ENCODE measurements at regions not wholly inside any gene's neighbourhood (a gene's known extent, or its start where the extent isn't known, plus 50 kb on each side); places are given as distances from the start of the nearest gene placed in this dataset.
"Not testable (repeated sequence)": the region's sequence is repeated elsewhere in the genome, so short reads cannot be mapped to it uniquely, and the experiment has no call there.

DNA sequence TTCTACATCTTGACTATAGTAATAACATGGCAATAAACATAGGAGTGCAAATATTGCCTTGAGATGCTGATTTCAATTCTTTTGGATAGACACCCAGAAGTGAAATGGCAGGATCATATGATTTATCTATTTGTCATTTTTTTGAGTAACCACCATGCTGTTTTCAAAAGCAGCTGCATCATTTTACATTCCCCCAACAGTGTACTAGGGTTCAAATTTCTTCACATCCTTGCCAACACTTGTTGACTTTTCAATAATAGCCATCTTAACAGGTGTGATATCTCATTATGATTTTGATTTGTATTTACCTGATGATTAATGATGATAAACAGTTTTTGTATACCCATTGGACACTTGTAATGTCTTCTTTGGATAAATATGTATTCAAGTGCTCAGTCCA is 90.8 kb downstream of the STRADB start:
- ChIA-PET CTCF (no interaction called here), POLR2A (no interaction called here)
- DNase-seq (ENCODE audit: extremely low spot score): no peak
- no peak for TF ChIP-seq CTCF (IDR thresholded peaks at IDR 0.05; ENCODE audit: control extremely low read depth, extremely low read depth, low read depth, missing control alignments)

GRCh38 chr2:201539271-201539670 is 87.7 kb downstream of the STRADB start:
- DNase-seq (ENCODE audit: extremely low spot score); POLR2A ChIA-PET: not testable (repeated sequence)

DNA sequence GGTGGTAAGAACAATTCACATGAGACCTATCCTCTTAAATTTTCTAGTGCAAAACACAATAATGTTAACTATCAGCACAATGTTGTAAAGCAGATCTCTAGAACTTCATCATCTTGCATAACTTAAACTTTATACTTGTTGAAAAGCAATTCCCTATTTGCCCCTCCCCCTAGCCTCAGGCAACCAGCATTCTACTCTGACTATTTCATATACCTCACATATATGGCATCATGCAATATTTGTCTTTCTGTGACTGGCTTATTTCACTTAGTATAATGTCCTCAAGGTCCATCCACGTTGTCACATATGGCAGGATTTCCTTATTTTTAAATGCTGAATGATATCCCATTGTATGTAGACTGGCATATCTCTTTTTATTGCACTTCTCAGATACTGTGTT is 86.5 kb downstream of the STRADB start:
- no peak for DNase-seq (ENCODE audit: extremely low spot score)
- no peak for TF ChIP-seq CTCF (IDR thresholded peaks at IDR 0.05; ENCODE audit: control extremely low read depth, extremely low read depth, low read depth, missing control alignments)
- ChIA-PET POLR2A (no interaction called here), CTCF (no interaction called here)

More at GRCh38 chr2:201539271-201539670, 87.7 kb downstream of the STRADB start:
- CTCF ChIA-PET: not testable (repeated sequence)

DNA sequence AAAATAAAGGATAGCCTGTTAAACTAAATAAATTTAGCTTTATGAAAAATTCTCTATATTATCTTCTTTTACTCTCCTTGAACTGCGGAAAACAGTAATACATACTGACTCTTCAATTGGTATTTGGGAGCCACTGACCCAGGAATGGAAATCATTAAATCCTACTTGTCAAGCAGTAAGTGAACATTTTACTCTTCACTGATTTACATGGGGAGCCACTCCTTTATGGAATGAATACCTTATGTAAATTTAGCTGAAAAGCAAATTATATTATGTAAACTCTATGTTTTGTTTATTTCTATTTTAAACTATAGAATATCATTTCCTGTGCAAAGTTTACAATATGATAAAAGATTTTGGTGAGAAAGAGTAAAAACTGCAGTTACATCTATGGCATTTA is 85.2 kb downstream of the STRADB start:
- no peak for DNase-seq (ENCODE audit: extremely low spot score)
- ChIA-PET CTCF (no interaction called here), POLR2A (no interaction called here)
- TF ChIP-seq CTCF (IDR thresholded peaks at IDR 0.05; ENCODE audit: control extremely low read depth, extremely low read depth, low read depth, missing control alignments): no peak

GRCh38 chr2:201536046-201536445 is 84.5 kb downstream of the STRADB start:
- no peak for DNase-seq (ENCODE audit: extremely low spot score)
- TF ChIP-seq CTCF (IDR thresholded peaks at IDR 0.05; ENCODE audit: control extremely low read depth, extremely low read depth, low read depth, missing control alignments): no peak
- ChIA-PET CTCF (no interaction called here), POLR2A (no interaction called here)

DNA sequence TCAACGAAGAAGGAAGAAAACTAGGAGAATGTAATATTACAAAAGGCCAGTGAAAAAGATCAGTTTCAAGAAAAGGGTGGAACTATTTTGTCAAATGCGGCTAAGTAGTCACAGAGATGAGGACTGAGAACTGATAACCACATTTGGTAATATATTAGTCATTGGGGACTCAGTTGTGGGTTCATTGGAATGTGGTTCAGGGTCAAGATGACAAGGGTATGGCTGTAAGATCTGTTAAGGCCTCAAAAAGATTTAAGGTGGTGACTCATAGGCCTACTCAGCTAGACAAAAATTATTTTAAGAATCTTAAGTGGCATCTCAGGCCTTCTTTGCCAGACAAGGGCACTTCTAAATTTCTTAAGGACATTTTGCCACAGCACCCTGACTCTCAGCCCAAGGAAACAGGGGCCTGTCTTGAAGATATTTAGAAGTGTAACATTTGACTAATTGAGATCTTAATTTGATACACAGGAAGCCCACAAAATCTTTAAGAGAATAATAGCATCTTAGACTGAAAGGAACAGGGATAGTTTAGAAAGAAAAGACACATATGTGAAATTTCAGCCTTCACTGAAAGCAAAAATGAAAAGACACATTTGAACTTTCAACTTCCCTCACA is 81.3 kb downstream of the STRADB start:
- CTCF ChIA-PET: interaction anchor here (1.7 kb wide), 1 partner anchor 10 kb away, joined by 3 read pairs; no protein-coding TSS in a partner anchor
- no peak for TF ChIP-seq CTCF (IDR thresholded peaks at IDR 0.05; ENCODE audit: control extremely low read depth, extremely low read depth, low read depth, missing control alignments)
- POLR2A ChIA-PET: no interaction called here
- DNase-seq (ENCODE audit: extremely low spot score): peak; percentile 25
